ENCODE measurements at regions not wholly inside any gene's neighbourhood (a gene's known extent, or its start where the extent isn't known, plus 50 kb on each side); places are given as distances from the start of the nearest gene placed in this dataset.
"Not testable (repeated sequence)": the region's sequence is repeated elsewhere in the genome, so short reads cannot be mapped to it uniquely, and the experiment has no call there.

GRCh38 chr9:126166291-126166690, 160.3 kb upstream of the MVB12B start:
- no peak for DNase-seq (ENCODE audit: low read depth in 3 of 3, low spot score in 2 of 3)

DNA sequence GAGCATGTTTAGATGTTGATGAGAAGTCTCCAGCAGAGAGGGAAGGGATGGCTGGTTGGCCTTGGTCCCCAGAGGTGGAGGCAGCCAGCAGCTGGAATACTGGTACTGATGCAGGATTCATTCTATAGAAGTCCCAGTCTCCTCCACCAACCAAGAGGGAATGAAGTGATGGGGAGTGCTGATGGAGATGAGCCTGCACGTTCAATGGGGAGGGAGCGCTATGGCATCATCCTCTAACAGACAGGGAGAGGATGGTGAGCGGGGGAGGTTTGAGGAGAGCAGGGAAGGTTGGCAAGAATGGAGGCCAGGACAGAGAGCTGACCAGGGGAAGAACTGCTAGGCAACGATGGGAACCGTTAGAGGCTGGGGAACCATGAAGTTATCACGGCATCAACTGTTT, 159.8 kb upstream of the MVB12B start:
- no peak for DNase-seq (ENCODE audit: low read depth in 3 of 3, low spot score in 2 of 3)

DNA sequence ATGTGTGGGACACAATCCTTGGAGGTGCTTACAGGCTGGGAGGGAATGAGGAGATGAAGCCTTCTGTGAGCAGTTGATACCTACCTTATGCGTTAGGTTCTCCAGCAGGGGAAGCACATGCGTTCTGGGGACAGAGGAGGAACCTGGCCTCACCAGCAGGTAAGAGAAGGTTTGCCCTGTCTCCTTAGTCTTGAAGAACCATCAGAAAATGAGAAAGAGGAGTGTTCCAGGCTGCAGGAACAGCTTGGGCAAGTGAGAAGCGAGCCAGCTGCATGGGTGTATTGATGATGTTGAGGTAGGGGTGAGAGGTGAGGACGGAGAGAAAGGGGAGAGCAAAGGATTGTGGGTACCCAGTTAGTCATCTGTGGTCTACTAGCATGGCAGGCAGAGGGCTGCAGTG, 156.9 kb upstream of the MVB12B start:
- no peak for DNase-seq (ENCODE audit: low read depth in 3 of 3, low spot score in 2 of 3)

DNA sequence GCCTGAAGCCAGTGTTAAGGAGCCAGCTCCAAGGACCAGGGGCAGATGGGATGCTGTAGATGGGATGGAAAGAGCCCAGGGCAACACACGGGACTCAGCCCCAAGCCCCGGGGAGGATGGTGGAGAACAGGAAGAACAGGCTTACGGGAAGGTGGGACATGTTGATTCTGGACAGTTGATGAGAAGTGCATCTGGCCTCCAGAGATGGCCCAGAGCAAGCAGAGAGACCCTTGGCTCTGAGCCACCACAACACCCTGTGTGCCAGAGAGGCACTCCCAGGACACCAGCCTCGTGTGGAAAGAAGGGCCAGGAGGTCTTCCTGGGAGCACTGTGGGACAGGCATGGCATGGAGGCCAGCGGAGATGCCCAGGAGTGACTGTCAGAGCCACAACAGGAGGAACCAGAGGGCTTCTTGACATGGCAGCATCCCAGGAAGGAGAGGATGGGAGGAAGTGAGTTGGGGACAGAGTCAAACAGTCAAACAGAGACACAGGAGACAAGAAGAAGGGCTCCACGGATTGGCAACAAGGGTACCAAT, 156.3 kb upstream of the MVB12B start:
- DNase-seq (ENCODE audit: low read depth in 3 of 3, low spot score in 2 of 3), result no peak

DNA sequence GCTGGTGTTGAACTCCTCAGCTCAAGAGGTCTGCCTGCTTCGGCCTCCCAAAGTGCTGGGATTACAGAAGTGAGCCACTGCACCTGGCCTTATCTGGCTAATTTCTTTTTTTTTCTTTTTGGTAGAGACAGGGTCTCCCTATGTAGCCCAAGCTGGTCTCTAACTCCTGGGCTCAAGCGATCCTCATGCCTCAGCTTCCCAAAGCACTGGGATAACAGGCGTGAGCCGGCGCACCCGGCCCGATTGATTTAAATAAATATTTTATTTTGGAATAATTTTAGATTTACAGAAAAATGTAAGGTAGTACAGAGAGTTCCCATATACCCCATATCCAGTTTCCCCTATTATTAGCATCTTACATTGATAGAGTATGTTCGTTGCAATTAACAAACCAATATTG, 155.0 kb upstream of the MVB12B start:
- no peak for DNase-seq (ENCODE audit: low read depth in 3 of 3, low spot score in 2 of 3)

GRCh38 chr9:126173401-126173800, 153.2 kb upstream of the MVB12B start:
- DNase-seq (ENCODE audit: low read depth in 3 of 3, low spot score in 2 of 3), result no peak

GRCh38 chr9:126173929-126174328, 152.7 kb upstream of the MVB12B start:
- no peak for DNase-seq (ENCODE audit: low read depth in 3 of 3, low spot score in 2 of 3)

DNA sequence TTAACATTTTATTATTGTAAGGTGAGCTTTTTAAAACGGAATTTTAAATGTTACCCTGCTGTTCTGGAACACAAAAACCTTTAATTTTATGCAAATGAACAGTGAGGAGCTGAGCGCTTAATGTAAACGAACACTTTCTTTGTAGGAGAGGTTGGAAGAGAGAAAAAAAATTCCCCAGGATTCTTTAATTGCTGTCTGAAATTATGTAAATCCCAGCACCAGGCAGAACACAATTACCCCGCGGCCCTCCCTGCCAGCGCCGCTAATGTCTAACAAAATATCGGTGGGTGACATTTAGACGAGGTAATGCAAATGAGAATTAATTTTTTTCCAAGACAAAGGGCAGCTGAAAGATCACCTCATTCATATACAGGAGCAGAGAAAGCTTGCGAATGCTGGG, 143.4 kb upstream of the MVB12B start:
- DNase-seq (ENCODE audit: low read depth in 3 of 3, low spot score in 2 of 3), result no peak

DNA sequence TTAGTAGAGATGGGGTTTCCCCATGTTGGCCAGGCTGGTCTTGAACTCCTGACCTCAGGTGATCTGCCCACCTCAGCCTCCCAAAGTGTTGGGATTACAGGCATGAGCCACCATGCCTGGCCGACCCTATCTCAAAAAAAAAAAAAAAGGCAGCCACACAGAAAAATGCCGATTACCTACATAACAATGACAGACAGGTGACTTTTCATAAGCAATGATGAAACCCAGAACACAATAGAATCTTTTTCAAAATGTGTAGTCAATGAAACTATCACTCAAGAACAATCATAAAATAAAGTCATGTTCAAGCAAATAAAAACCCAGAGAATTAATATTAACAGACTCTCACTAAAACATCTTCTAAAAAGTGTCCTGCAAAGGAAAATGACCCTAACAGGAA, 135.6 kb upstream of the MVB12B start:
- not testable (repeated sequence) for DNase-seq (ENCODE audit: low read depth in 3 of 3, low spot score in 2 of 3)

GRCh38 chr9:126198854-126199253, 127.8 kb upstream of the MVB12B start:
- DNase-seq (ENCODE audit: low read depth in 3 of 3, low spot score in 2 of 3), result no peak

GRCh38 chr9:126203313-126203712, 123.3 kb upstream of the MVB12B start:
- DNase-seq (ENCODE audit: low read depth in 3 of 3, low spot score in 2 of 3), result no peak

DNA sequence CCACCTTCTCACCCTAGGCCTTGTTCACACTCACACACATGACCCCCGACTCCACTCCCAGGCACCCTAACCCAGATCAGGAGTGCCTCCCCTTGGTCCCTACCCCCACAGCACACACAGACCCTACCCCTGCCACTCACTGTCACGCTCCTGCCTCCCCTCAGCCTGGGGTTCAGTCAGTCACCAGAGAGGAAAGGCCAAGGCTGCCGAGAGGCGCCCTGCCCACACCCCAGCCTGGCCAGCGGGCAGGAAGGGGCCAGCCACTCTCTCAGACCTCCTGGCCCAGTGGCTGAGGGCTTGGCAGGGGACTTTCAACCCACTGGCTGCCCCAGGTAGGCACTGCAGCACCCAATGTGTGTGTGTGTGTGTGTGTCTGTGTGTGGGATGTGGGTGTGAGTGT, 122.4 kb upstream of the MVB12B start:
- no peak for DNase-seq (ENCODE audit: low read depth in 3 of 3, low spot score in 2 of 3)

DNA sequence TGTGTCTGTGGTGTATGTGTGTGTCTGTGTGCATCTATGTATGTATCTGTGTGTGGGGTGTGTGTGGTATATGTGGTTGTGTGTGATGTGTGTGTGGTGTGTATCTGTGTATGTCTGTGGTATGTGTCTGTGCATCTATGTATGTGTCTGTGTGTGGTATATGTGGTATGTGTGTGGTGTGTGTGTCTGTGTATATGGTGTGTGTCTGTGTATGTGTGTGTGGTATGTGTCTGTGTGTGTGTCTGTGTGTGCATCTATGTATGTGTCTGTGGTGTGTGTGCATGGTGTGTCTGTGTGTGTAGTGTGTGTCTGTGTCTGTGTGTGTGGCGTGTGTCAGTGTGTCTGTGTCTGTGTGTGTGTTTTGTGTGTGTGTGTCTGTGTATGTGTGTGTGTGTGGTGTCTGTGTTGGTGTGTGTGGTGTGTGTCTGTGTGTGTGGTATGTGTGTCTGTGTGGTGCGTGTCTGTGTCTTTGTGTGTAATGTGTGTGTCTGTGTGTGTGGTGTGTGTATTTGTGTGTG, 121.9 kb upstream of the MVB12B start:
- DNase-seq (ENCODE audit: low read depth in 3 of 3, low spot score in 2 of 3), result no peak

DNA sequence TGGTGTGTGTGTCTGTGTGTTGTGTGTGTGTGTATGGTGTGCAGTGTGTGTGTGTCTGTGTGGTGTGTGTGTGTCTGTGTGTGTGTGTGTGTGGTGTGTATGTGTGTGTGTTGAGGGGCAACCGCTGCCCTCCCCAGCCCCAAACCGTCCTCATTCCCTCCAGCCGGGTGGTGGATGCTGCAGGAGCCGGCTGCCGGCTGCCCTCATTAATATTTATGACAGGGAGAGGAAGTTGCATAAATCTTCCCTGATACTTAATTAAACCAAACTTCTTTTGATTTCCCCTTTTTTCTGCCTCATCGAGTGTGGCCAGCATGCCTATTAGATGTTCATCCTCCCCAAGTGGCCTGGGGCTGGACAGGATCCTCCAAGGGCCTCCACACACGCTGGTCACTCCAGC, 121.4 kb upstream of the MVB12B start:
- DNase-seq (ENCODE audit: low read depth in 3 of 3, low spot score in 2 of 3), result no peak

DNA sequence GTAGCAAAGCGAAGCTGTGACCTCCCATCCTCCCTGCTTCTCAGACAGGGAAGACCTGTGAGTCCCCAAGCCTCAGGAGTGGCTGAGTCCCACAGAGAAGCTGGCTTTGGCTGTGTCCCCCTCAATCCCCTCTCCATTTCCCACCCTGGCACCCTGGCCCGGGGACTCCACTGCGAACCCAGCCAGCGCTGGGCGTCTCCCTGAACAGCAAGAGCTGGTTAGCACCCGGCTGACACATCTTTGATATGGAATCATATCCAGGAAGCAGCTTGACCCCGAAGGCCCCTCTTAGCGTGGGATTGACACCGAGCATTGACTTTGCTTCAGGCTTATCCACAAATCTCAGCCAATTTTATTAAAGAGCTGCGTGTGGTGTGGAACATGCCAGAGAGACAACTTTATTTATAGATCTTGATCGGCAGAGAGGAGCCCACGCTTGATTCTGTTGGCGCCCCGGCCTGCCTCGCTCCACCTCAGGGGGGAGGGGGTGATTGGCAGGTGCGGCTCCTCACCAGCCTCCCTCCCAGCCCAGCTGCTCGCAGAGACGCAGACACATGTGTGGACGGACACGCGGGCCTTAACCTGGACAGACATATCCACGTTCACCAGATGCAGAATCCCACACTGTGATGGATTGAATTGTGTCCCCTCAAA, 120.7 kb upstream of the MVB12B start:
- no peak for DNase-seq (ENCODE audit: low read depth in 3 of 3, low spot score in 2 of 3)

GRCh38 chr9:126207256-126207655, 119.4 kb upstream of the MVB12B start:
- DNase-seq (ENCODE audit: low read depth in 3 of 3, low spot score in 2 of 3), result no peak

DNA sequence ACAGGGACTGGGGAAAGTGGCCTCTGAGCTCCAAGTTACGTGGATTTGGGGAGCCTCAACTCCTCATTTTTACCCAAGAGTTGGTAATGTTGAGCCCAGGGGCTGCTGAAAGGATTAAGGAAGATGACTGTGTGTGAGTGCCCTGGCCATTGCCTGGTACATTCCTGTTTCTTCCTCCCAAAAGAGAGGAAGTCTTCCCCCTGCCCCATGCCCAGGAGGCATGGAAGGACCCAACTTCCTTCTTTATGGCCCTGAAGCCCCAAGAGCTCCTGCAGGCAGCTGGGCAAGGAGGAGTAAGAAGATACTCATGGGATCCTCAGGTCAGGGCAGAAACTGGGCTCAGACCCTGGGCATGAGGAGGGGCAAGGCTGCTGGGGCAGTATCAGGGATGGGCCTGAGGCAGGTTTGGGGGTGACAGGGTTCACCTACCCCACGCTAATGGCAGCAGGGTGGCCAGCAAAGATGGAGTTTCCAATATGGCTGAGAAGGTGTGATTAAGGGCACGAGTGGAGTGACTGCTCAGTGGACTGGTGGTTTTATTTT, 118.3 kb upstream of the MVB12B start:
- DNase-seq (ENCODE audit: low read depth in 3 of 3, low spot score in 2 of 3), result no peak

DNA sequence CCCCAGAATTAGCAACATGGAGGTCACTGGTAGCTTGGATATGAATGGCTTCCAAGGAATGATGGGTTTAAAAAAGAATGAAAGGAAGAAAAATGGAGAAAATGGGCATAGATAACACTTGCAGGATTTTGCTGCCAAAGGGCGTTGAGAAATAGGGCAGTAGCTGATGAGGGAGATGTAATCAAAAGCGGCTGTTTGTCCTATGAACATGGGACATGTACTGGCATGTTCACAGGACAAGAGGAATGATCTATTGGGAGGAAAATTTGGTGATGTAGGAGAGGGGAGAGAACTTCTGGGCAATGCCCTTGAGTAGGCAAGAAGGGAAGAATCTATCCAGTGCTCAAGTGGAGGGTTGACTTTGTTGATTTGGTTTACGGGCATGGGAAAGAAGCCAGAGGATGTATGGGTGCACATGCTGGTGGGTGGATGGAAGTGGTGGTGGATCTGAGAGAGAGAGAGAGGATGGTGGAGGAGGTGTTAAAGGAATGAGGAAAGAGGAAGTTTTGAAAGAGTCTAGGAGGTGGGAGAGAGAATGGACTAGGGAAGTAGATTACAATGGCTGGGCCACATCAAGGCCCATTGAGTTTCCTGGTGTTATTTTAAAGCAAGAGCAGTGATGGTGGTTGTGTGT, 115.1 kb upstream of the MVB12B start:
- no peak for DNase-seq (ENCODE audit: low read depth in 3 of 3, low spot score in 2 of 3)

GRCh38 chr9:126215486-126215885, 111.1 kb upstream of the MVB12B start:
- DNase-seq (ENCODE audit: low read depth in 3 of 3, low spot score in 2 of 3), result no peak

DNA sequence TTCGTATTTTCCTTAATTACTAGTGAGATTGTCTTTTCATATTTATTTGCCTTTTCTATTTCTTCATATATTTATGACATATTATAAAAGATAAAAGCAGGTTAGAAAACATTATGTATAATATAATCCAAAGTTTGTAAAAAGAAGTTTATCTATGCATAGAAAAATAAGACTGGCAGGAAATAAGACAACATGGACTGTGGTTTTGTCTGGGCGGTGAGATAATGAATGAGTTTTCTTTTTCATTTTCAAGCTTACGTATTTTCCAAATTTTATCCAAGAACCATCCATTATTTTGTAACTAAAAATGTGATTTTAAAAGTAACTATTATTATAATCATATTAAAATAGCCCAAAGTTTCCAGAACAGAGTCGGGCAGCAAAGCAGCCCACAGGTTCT, 109.8 kb upstream of the MVB12B start:
- DNase-seq (ENCODE audit: low read depth in 3 of 3, low spot score in 2 of 3), result no peak

DNA sequence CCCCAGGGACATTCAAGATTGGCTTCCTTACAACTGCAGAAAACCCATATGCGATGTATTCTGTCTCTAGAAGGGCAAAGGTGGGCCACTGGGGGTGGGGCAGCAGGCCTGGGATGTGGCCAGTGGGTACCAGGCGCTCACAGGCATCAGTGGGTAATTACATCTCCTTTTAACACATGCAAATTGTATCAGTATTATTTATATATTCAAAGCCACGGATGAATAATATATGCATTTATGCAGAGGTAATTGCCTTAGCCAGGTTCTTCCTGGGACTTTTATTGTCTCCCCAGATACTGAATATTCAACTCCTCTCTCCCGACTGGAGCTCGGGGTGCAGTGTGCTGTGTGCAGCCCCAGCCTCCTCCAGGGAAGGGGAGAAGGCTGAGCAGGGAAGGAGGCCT, 109.4 kb upstream of the MVB12B start:
- DNase-seq (ENCODE audit: low read depth in 3 of 3, low spot score in 2 of 3), result no peak

DNA sequence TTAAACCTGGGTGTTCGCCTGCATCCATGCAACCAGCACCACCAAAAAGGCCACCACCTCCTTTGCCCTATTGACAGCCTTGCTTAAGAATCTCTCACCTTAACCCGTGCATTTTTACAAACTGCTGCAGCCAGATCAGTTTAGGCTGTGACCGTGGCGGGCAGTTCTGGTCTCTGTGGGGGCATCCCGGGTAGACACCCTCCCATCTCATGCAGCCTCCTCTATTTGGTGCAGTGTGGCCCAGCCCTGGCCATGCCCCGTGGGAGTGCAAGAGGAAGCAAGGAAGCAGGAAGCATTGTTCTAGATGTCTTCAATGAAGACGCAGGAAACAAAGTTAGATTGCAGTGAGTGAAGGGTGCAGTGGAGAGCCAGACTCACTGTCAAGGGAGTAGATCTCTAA, 108.8 kb upstream of the MVB12B start:
- no peak for DNase-seq (ENCODE audit: low read depth in 3 of 3, low spot score in 2 of 3)

All from right renal cortex interstitium (tissue), 3 donors.